Vagina (tissue), 2 donors: ENCODE measurements at regions not wholly inside any gene's neighbourhood (a gene's known extent, or its start where the extent isn't known, plus 50 kb on each side); places are given as distances from the start of the nearest gene placed in this dataset.

ENCODE experiments used
- POLR2A ChIP-seq, 2 donors: fragments of 450-650 bp; IDR thresholded peaks; one replicate each; pipeline ENCODE4 v1.6.1; 2017; ENCODE audit warnings: antibody characterized with exemption in 2 of 2, mild to moderate bottlenecking in 2 of 2, moderate library complexity in 2 of 2
- POLR2AphosphoS5 ChIP-seq, 2 donors: sonication (generic); formaldehyde crosslinking; IDR thresholded peaks; one replicate each; pipeline ENCODE4 v1.9.0; 2017; ENCODE audit warnings: antibody characterized with exemption in 2 of 2, mild to moderate bottlenecking in 2 of 2, low read depth in 1 of 2; ENCODE audit not compliant: insufficient read depth in 1 of 2
- TF ChIP-seq, protein P1 (sequence below), 3 experiments: fragments of 450-650 bp in 2 of 3; fragments of 200-600 bp in 1 of 3; sonication (generic) in 1 of 3; IDR thresholded peaks; one replicate each; pipeline ENCODE4 v1.5.1; 2017 to 2019; ENCODE audit warnings: antibody characterized with exemption in 3 of 3, mild to moderate bottlenecking in 2 of 3, moderate library complexity in 2 of 3

DNA sequence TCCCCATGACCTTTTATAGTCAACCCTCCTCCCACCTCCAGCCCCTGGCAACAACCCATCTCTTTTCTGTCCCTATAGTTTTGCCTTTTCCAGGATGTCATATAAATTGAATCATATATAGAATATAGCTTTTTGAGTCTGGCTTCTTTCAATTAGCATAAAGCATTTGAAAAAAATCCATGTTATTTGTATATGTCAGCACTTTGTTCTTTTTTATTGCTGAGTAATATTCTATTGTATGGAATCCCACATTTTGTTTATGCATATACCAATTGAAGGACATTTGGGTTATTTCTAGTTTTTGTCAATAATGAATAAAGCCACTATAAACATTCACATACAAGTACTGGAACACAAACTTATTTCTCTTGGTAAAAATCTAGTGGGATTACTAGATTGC is 58.0 kb upstream of the SSR3 start:
- TF ChIP-seq, protein P1, sequence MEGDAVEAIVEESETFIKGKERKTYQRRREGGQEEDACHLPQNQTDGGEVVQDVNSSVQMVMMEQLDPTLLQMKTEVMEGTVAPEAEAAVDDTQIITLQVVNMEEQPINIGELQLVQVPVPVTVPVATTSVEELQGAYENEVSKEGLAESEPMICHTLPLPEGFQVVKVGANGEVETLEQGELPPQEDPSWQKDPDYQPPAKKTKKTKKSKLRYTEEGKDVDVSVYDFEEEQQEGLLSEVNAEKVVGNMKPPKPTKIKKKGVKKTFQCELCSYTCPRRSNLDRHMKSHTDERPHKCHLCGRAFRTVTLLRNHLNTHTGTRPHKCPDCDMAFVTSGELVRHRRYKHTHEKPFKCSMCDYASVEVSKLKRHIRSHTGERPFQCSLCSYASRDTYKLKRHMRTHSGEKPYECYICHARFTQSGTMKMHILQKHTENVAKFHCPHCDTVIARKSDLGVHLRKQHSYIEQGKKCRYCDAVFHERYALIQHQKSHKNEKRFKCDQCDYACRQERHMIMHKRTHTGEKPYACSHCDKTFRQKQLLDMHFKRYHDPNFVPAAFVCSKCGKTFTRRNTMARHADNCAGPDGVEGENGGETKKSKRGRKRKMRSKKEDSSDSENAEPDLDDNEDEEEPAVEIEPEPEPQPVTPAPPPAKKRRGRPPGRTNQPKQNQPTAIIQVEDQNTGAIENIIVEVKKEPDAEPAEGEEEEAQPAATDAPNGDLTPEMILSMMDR (IDR thresholded peaks at IDR 0.05), result no peak
- TF ChIP-seq POLR2A (IDR thresholded peaks at IDR 0.05) (no peak), POLR2AphosphoS5 (IDR thresholded peaks at IDR 0.05; ENCODE audit: insufficient read depth in 1 of 2, low read depth in 1 of 2) (no peak)
